Activated T-cell treated with anti-CD3 and anti-CD28 coated beads for 4 hours (primary cell): ENCODE measurements at regions not wholly inside any gene's neighbourhood (a gene's known extent, or its start where the extent isn't known, plus 50 kb on each side); places are given as distances from the start of the nearest gene placed in this dataset.

Experiments
- DNase-seq: peaks from one replicate; pipeline ENCODE4 v3.0.0-alpha.2; 2020

DNA sequence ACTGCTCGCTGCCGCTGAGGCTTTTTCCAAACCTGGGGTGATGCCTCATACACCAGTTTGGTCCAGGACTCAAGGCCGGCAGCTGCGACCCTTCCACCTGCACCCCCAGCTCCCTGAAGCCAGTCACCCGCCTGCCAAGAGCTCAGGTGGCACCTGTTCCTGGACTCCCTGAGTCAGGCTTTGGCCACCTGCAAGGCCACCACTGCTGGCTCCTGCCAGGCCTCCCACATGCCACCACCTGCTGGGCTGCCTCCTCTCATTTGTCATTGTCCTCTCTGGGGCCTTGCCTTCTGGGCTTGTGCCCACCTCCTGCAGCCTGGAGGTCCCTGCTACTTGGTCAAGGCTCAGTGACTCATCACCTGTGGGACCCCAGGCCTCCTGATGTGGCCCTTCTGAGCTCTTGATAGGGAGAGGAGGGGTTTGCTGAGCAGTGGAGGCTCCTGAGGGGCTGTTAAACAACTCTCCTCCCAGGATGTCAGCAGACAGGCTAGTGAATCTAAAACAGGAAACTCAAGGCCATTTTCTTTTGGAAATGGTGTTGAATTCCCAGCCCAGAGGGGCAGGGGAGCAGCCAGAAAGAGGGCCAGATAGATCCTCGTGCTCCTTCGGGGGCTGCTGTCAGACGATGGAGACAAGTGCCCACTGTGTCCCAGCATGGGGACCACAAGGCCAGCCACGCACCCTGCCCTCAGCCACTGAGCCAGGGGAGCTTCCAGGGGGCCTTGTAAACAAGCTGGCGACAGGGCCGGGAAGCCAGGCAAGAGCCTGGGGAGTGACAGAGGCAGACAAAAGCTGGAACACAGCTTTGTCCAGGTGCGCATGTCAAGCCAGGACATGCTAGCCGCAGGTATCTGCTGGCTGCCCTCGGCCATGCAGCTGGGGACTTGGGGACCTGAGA, 416.8 kb downstream of the LRATD1 start:
- DNase-seq = no peak

GRCh38 chr2:15050483-15050882, 418.0 kb downstream of the LRATD1 start:
- no peak for DNase-seq

- DNase-seq = no peak
Measured at GRCh38 chr2:15053542-15053941, 421.0 kb downstream of the LRATD1 start.

DNA sequence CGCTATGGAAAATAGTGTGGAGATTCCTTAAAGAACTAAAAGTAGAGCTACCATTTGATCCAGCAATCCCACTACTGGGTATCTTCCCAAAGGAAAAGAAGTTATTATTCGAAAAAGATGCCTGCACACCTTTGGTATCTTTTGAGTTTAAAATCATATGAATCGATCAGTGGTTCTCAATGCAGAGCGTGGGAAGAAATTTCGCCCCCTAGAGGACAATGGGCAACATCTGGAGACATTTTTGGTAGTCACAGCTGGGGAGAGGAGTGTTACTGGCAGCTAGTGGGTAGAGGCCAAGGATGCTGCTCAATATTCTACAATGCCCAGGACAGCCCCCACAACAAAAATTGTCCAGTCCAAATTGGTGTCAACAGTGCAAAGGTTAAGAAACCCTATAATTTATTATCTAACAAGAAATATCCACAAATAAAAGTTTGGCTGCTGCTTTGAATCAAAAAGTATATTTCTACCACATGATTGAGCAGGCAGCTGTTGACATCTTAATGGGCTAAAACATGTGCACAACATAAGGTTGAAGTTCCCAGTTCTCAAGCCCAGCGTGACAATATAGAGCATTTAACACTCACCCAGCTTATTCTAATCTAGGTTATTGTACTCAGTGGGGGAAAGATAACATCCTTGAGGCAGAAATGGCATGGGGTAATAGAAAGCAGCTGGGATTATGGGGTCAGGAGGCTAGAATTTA, 425.7 kb downstream of the LRATD1 start:
- no peak for DNase-seq

- DNase-seq = no peak
Measured at GRCh38 chr2:15058721-15059157, 426.2 kb downstream of the LRATD1 start.

DNA sequence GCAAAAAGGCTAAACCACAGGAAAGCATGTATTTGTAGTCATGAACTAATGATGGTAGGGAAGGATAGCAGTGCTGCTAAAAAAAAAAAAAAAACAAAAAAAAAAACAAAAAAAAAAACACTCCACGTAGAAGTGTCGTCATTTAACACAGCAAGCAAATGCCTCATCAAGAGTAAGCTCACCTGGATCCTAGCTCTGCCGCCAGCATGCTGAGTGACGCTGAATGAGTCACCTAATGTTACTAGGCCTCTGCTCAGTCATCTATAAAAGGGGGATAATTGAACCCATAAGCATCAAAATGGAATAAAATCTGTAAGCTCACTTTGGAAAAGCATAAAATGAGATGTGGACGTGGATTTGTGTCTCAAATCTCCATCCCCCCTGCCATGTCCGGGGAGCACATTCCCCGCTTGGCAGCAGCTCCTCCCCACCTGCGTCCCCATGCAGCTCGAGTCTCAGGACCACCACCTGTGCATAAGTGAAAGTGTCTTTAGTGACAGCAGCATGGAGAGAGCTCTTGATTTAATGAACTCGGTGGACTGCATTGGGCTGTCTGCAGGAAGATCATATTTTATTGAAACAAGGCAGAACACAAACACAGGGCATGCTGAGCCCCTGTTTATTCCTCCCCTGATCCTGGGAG, 427.5 kb downstream of the LRATD1 start:
- no peak for DNase-seq

- DNase-seq = no peak
Measured at GRCh38 chr2:15061268-15061667, 428.8 kb downstream of the LRATD1 start.

GRCh38 chr2:15066138-15066537, 433.6 kb downstream of the LRATD1 start:
- no peak for DNase-seq

- no peak for DNase-seq
Measured at GRCh38 chr2:15069149-15069548, 436.6 kb downstream of the LRATD1 start.

DNA sequence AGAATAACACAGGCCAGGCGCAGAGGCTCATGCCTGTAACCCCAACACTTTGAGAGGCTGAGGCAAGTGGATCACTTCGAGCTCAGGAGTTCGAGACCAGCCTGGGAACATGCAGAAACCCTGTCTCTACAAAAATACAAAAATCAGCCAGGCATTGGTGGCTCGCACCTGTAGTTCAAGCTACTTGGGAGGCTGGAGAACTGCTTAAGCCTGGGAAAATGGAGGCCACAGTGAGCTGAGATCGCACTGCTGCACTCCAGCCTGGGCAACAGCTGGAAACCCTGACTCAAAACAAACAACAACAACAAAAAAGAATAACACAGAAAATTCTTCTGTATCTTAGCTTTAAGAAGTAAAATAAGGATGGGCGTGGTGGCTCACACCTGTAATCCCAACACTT, 440.3 kb downstream of the LRATD1 start:
- DNase-seq = no peak

DNA sequence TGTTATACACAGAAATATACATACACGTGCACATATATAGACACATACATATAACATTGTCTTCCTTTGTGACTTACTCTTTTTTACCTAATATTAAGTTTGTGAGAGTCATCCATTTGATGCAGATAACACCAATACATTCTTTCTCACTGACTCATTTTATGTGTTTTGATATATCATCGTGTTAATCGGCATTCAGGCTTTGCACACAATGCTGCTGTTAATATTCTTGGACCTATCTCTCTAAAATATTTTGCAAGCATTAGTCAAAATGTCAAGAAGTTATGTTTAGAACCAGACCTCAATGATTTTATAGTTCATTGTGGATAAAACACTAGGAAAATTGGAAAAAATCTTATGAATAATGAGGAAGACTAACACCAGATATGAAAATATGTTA, 441.1 kb downstream of the LRATD1 start:
- DNase-seq = no peak

DNA sequence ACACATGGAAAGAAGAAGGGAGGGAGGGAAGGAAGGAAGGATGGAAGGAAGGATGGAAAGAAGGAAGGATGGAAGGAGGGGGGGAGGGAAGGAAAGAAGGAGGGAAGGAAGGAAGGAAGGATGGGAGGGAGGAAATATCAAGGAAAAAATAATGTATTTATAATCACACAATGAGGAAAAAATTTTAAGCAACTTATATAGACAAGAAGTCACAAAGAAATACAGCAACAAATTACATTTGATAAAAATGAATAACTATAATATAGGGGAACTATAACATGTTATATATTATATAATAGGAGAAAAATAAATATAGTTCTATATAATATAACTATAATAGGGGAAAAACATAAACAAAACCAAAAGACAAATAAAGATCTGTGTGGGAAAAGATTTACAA, 441.8 kb downstream of the LRATD1 start:
- no peak for DNase-seq

DNA sequence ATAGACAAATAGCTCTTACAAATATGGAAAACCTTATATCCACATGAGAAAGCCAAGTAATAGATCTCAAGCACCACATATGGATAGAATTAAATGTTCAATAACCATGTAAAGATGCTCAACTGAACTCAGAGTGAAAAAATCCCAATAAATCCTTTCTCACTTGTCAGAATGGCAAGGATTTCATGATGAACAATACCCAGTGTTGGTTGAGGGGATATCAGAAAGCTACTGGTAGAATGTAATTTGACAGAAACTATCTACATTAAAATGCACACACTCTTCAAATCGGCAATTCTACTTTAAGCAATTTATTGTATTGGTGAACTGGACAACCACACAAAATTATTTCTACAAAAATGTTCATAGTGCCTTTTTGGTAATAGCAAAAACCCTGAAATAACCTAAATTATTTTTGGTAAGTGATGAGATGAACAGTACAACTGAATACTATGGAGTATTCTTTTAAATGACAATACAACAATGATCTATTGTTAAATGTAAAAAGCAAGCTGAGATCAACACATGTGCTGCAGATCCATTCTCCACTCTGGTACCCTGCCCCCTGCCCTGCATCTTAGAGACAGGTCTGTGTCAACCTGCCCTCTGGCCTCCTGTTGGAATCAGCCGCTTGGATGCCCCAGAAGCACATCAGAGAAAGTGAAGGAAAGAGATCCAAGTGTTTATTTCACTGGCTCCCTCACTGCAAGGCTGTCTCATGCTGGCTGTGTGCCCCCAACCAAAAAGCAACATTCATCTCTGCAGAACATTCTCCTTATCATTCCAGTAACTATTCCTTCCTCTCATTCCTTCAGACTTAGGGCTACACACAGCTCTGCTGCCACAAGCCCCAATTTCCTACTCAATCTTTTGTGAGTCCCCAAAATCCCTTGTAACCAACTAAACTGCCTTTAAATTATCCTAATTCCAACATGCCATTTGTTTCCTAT, 442.5 kb downstream of the LRATD1 start:
- no peak for DNase-seq

- no peak for DNase-seq
Measured at GRCh38 chr2:15076668-15077067, 444.2 kb downstream of the LRATD1 start.

DNA sequence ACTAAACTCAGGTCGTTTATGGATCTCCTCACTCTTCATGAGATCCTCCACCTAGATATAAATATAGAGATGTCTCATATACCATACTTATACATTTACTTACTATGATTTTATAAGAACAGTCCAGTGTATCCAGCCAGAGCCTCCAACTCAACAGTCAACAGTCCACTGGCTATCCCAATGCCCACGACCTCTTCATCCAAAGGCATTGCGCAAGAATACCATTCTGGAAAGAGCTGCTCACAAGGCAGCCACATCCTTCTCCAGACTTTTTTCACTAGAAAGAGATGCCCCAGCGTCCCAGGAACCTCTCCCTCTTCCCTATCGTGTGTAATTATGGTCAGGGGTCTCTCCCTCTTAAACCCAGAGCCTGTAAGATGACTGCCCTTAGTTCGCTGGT, 448.8 kb downstream of the LRATD1 start:
- no peak for DNase-seq

- DNase-seq = no peak
Measured at GRCh38 chr2:15082105-15083058, 449.9 kb downstream of the LRATD1 start.

DNA sequence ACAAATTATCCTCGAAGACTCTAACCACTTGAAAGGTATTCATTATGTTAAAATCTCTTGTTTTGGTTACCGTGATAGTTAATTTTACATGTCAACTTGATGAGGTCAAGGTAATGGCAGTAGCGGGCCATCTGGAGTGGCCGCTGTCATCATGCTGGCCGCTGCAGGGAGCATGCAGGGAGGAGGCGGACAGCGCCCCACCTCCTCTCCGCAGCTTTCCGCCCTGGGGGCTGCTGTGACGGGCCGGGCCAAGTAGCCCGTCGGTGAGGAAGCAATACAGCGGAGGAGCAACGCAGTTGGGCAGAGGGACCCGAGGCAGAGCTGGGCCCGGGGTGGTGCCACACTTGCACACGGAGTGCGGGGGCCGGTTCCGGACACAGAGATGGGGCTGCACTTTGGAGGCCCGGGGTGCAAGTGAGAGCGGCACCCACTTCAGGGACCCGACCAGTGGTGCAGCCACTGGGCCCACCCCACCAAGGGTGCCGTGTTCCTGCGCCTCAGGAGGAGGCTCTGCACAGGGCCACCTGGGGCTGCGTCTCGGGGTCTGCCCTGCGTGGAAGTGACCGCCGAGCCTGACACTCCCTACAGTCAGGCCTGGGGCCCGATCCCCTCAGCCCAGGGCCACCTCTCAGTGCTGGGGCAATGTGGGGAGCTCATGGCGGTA, 452.4 kb downstream of the LRATD1 start:
- no peak for DNase-seq

- no peak for DNase-seq
Measured at GRCh38 chr2:15092181-15092580, 459.7 kb downstream of the LRATD1 start.

GRCh38 chr2:15092691-15093090, 460.2 kb downstream of the LRATD1 start:
- no peak for DNase-seq

DNA sequence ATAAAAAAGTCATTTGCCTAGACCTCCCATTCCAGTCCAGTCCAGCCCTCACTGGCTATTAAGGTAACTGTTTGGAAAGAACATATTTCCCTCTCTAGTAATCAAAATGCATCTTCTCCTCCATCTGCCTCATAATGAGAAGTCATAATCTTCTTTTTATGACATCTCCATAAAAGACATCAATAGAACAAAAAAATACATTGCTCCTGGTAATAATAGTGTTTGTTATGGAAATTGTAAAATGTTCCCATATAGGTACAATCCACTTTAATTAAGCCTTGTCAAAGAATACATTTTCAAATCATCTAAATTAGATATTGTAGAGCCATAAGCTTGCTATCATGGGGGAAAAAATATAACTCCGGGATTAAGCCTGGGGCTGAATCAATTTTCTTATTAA, 461.6 kb downstream of the LRATD1 start:
- DNase-seq = no peak

DNA sequence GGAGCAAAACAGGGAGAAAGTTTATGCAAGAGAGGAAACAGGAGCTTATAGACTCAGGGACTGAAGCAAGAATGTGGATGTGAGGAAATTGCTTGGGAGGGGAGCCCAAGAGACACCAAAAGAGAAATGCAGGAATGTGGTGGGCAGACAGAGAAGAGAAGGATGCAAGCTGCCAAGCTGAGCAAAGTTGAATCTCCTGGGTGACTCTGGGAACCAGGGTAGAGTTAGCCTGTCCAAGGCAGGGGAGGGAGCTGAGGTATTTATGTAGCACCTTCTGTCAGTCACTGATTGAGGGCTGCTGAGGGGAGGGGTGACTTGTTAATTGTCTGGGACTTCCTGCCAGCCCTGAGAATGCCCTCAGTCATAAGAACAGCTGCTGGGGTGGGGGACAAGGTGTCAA, 464.3 kb downstream of the NBAS start:
- DNase-seq = no peak
